OCI-LY3 (cell line): ENCODE measurements at regions not wholly inside any gene's neighbourhood (a gene's known extent, or its start where the extent isn't known, plus 50 kb on each side); places are given as distances from the start of the nearest gene placed in this dataset.
"Not testable (repeated sequence)": the region's sequence is repeated elsewhere in the genome, so short reads cannot be mapped to it uniquely, and the experiment has no call there.

Experiments used
- H2AFZ ChIP-seq: fragments of 200-600, 300-600 bp; shearing (Covaris generic); 2 replicates; pipeline ENCODE4 v1.6.0; 2014; ENCODE audit warnings: antibody characterized with exemption, low read depth, low read length
- H3K27ac ChIP-seq: fragments of 200-600, 300-600 bp; sonication (generic); 2 replicates; pipeline ENCODE4 v1.5.1; 2014; ENCODE audit warnings: mild to moderate bottlenecking, low read length, moderate library complexity, mixed read lengths
- H3K27me3 ChIP-seq: fragments of 200-600, 300-600 bp; sonication (generic); 2 replicates; pipeline ENCODE4 v1.6.1; 2014; ENCODE audit warnings: low read depth, low read length, mixed read lengths
- H3K36me3 ChIP-seq: fragments of 200-600, 300-600 bp; sonication (generic); replicated peaks from 2 replicates; pipeline ENCODE3; 2014; ENCODE audit warnings: low read depth, low read length, mixed read lengths
- H3K4me1 ChIP-seq: fragments of 300-600, 200-600 bp; sonication (generic); 2 replicates; pipeline ENCODE4 v1.6.1; 2014; ENCODE audit warnings: low read length, mixed read lengths
- H3K4me2 ChIP-seq: fragments of 200-600, 300-600 bp; sonication (generic); 2 replicates; pipeline ENCODE4 v1.6.1; 2014; ENCODE audit warnings: low read length, mixed read lengths
- H3K4me3 ChIP-seq: fragments of 300-600, 200-600 bp; sonication (generic); 2 replicates; pipeline ENCODE4 v1.5.1; 2014; ENCODE audit warnings: antibody characterized with exemption, mild to moderate bottlenecking, low read length, moderate library complexity
- H3K79me2 ChIP-seq: fragments of 300-600, 200-600 bp; shearing (Covaris generic); 2 replicates; pipeline ENCODE4 v1.6.1; 2014; ENCODE audit warnings: mild to moderate bottlenecking, low read length, mixed read lengths
- H3K9ac ChIP-seq: fragments of 300-600, 200-600 bp; shearing (Covaris generic); 2 replicates; pipeline ENCODE4 v1.6.0; 2014; ENCODE audit warnings: mild to moderate bottlenecking, low read length, moderate library complexity
- H3K9me3 ChIP-seq: fragments of 200-600, 300-600 bp; shearing (Covaris generic); 2 replicates; pipeline ENCODE4 v1.6.1; 2014; ENCODE audit warnings: low read length, mixed read lengths; ENCODE audit not compliant: insufficient read depth
- H4K20me1 ChIP-seq: fragments of 200-600, 300-600 bp; sonication (generic); 2 replicates; pipeline ENCODE4 v1.6.1; 2016; ENCODE audit warnings: low read length, mixed read lengths; ENCODE audit not compliant: insufficient read depth
- CTCF ChIP-seq: fragments of 200-600, 300-600 bp; sonication (generic); IDR thresholded peaks from 2 replicates; pipeline ENCODE4 v1.5.1; 2014; ENCODE audit warnings: antibody characterized with exemption, low read length, low read depth
- EZH2phosphoT487 ChIP-seq: fragments of 200-600 bp; shearing (Covaris generic); IDR thresholded peaks from 2 replicates; pipeline ENCODE4 v1.6.1; 2018; ENCODE audit warnings: antibody characterized with exemption, mixed run types, low read depth

- Histone ChIP-seq H3K9ac (no peak overlapping the region), H3K79me2 (no peaks in the 10 kb centered on the region)
- TF ChIP-seq EZH2phosphoT487 (no peak), CTCF (no peak)
These were observed 183.9 kb downstream of the MYRFL start for GRCh38 chr12:70008944-70009343.

GRCh38 chr12:70011353-70011752 is 186.3 kb downstream of the MYRFL start:
- no peak overlapping the region for H3K4me3 ChIP-seq
- no peaks in the 10 kb centered on the region for H3K27me3 ChIP-seq
- TF ChIP-seq EZH2phosphoT487 = no peak
- no peak for TF ChIP-seq CTCF
- H3K4me2 ChIP-seq = no peak overlapping the region
- H3K4me1 ChIP-seq = no peaks in the 10 kb centered on the region
- H2AFZ ChIP-seq = no peak overlapping the region
- H3K36me3 ChIP-seq = no peaks in the 10 kb centered on the region
- H3K27ac ChIP-seq = no peak overlapping the region
- H3K79me2 ChIP-seq = no peaks in the 10 kb centered on the region
- no peaks in the 10 kb centered on the region for H4K20me1 ChIP-seq
- no peak overlapping the region for H3K9ac ChIP-seq
- H3K9me3 ChIP-seq = peaks cover 5% of the 10 kb centered on the region; the same call in 1 of the 2 replicates

More at GRCh38 chr12:70008944-70009343, 183.9 kb downstream of the MYRFL start:
- no peaks in the 10 kb centered on the region for H3K4me1 ChIP-seq
- H3K36me3 ChIP-seq = no peaks in the 10 kb centered on the region
- H4K20me1 ChIP-seq = no peaks in the 10 kb centered on the region
- no peak overlapping the region for H2AFZ ChIP-seq
- H3K4me3 ChIP-seq = no peak overlapping the region
- H3K4me2 ChIP-seq = no peak overlapping the region
- no peaks in the 10 kb centered on the region for H3K27me3 ChIP-seq
- no peak overlapping the region for H3K27ac ChIP-seq
- H3K9me3 ChIP-seq = peaks cover 5% of the 10 kb centered on the region; the same call in 1 of the 2 replicates

- H3K4me2 ChIP-seq, H2AFZ ChIP-seq, H3K79me2 ChIP-seq, H3K4me1 ChIP-seq, H4K20me1 ChIP-seq, H3K9ac ChIP-seq, H3K9me3 ChIP-seq, H3K27me3 ChIP-seq, H3K4me3 ChIP-seq, H3K36me3 ChIP-seq, H3K27ac ChIP-seq: not testable (repeated sequence)
These were observed 188.0 kb downstream of the MYRFL start for GRCh38 chr12:70013016-70013415.

- Histone ChIP-seq H3K9me3 (no peaks in the 10 kb centered on the region), H3K4me1 (0 out of 2 replicates have a peak, but pooled peaks cover 5% of the 10 kb centered on the region), H3K27ac (no peak overlapping the region), H3K36me3 (no peaks in the 10 kb centered on the region), H3K79me2 (no peaks in the 10 kb centered on the region), H3K27me3 (no peaks in the 10 kb centered on the region), H2AFZ (no peak overlapping the region), H3K4me2 (no peak overlapping the region), H3K9ac (no peak overlapping the region), H4K20me1 (no peaks in the 10 kb centered on the region), H3K4me3 (no peak overlapping the region)
- no peak for TF ChIP-seq EZH2phosphoT487
- TF ChIP-seq CTCF = no peak
These were observed 203.5 kb downstream of the MYRFL start for GRCh38 chr12:70028515-70028914.

GRCh38 chr12:70028918-70029317 is 203.9 kb downstream of the MYRFL start:
- H3K9ac ChIP-seq = no peak overlapping the region
- no peaks in the 10 kb centered on the region for H3K27me3 ChIP-seq
- no peaks in the 10 kb centered on the region for H3K36me3 ChIP-seq
- no peak overlapping the region for H3K4me3 ChIP-seq
- H3K27ac ChIP-seq = no peak overlapping the region
- H3K4me2 ChIP-seq = no peak overlapping the region
- H3K79me2 ChIP-seq = no peaks in the 10 kb centered on the region
- TF ChIP-seq CTCF (no peak), EZH2phosphoT487 (no peak)
- no peaks in the 10 kb centered on the region for H3K9me3 ChIP-seq
- no peaks in the 10 kb centered on the region for H4K20me1 ChIP-seq
- H2AFZ ChIP-seq = no peak overlapping the region
- 0 out of 2 replicates have a peak, but pooled peaks cover 5% of the 10 kb centered on the region for H3K4me1 ChIP-seq
